CD8-positive, alpha-beta memory T cell (primary cell): ENCODE measurements at regions not wholly inside any gene's neighbourhood (a gene's known extent, or its start where the extent isn't known, plus 50 kb on each side); places are given as distances from the start of the nearest gene placed in this dataset.

ENCODE experiments used
- CTCF ChIA-PET: fragments of 350-600 bp; sonication (Branson Sonifier 250); formaldehyde crosslinking; loops from one replicate; lab custom pipeline; 2021; ENCODE audit warnings: antibody characterized with exemption; lab: Charles Lee
- POLR2A ChIA-PET: fragments of 350-600 bp; sonication (Branson Sonifier 250); formaldehyde crosslinking; loops from one replicate; lab custom pipeline; 2021; ENCODE audit warnings: antibody characterized with exemption; lab: Charles Lee
- DNase-seq, 5 donors: peaks; one replicate each; pipeline versions ENCODE4 v3.0.0 to v3.0.0-alpha.2; 2020 to 2022; ENCODE audit warnings: mixed read lengths in 1 of 5
- H3K27ac ChIP-seq: one replicate; pipeline ENCODE4 v1.7.0; 2013; ENCODE audit warnings: low read depth, mild to moderate bottlenecking, low read length, moderate library complexity
- H3K27me3 ChIP-seq: 2 replicates; pipeline ENCODE4 v1.7.0; 2013; ENCODE audit warnings: low read length, mild to moderate bottlenecking; ENCODE audit not compliant: insufficient read depth, poor library complexity, severe bottlenecking
- H3K36me3 ChIP-seq: 2 replicates; pipeline ENCODE4 v1.7.0; 2013; ENCODE audit warnings: mild to moderate bottlenecking, low read length, moderate library complexity; ENCODE audit not compliant: insufficient read depth
- H3K4me1 ChIP-seq: 2 replicates; pipeline ENCODE4 v1.7.0; 2013; ENCODE audit warnings: mild to moderate bottlenecking, low read length, moderate library complexity; ENCODE audit not compliant: insufficient read depth
- H3K4me3 ChIP-seq: 2 replicates; pipeline ENCODE4 v1.7.0; 2013; ENCODE audit warnings: mild to moderate bottlenecking, low read length
- H3K9me3 ChIP-seq: 2 replicates; pipeline ENCODE4 v1.7.0; 2013; ENCODE audit warnings: mild to moderate bottlenecking, low read length
- H3K27ac Mint-ChIP-seq, 8 donors: one replicate each; pipeline ENCODE4 v1.8.0; 2020 to 2021; ENCODE audit warnings: mixed read lengths in 8 of 8, mild to moderate bottlenecking in 6 of 8, inconsistent platforms in 3 of 8, moderate library complexity in 3 of 8
- H3K27me3 Mint-ChIP-seq, 2 donors: one replicate each; pipeline ENCODE4 v1.8.0; 2020 to 2021; ENCODE audit warnings: mixed read lengths in 2 of 2, mild to moderate bottlenecking in 1 of 2, moderate library complexity in 1 of 2
- H3K36me3 Mint-ChIP-seq, 3 donors: one replicate each; pipeline ENCODE4 v1.8.0; 2020 to 2021; ENCODE audit warnings: mixed read lengths in 3 of 3, inconsistent platforms in 1 of 3, mild to moderate bottlenecking in 1 of 3
- H3K4me1 Mint-ChIP-seq, 3 donors: one replicate each; pipeline ENCODE4 v1.8.0; 2020 to 2021; ENCODE audit warnings: mixed read lengths in 3 of 3, inconsistent platforms in 1 of 3, mild to moderate bottlenecking in 1 of 3
- H3K4me3 Mint-ChIP-seq, 7 donors: one replicate each; pipeline ENCODE4 v1.8.0; 2020 to 2021; ENCODE audit warnings: mixed read lengths in 7 of 7, mild to moderate bottlenecking in 6 of 7, moderate library complexity in 4 of 7, inconsistent platforms in 2 of 7
- H3K9me3 Mint-ChIP-seq, 5 donors: one replicate each; pipeline ENCODE4 v1.8.0; 2020 to 2022; ENCODE audit warnings: mixed read lengths in 5 of 5, mild to moderate bottlenecking in 3 of 5, moderate library complexity in 2 of 5, inconsistent platforms in 1 of 5

GRCh38 chrX:118878977-118879376 lies 55.4 kb downstream of the ZCCHC12 start:
- Histone ChIP-seq H3K4me3 (no peak overlapping the region), H3K4me1 (no peaks in the 10 kb centered on the region), H3K27ac (no peak overlapping the region), H3K9me3 (no peaks in the 10 kb centered on the region), H3K27me3 (no peaks in the 10 kb centered on the region), H3K36me3 (no peaks in the 10 kb centered on the region)
- Mint-ChIP-seq H3K36me3 (no peaks in the 10 kb centered on the region), H3K4me1 (no peaks in the 10 kb centered on the region), H3K27me3 (peaks cover 3 to 4% of the 10 kb centered on the region in 2 donors), H3K9me3 (no peaks in the 10 kb centered on the region), H3K4me3 (no peak overlapping the region), H3K27ac (no peak overlapping the region)
- ChIA-PET POLR2A (no interaction called here), CTCF (no interaction called here)
- no peak for DNase-seq

GRCh38 chrX:118879586-118879985 lies 56.0 kb downstream of the ZCCHC12 start:
- no peaks in the 10 kb centered on the region for H3K36me3 ChIP-seq
- no peak overlapping the region for H3K4me3 Mint-ChIP-seq
- H3K27ac Mint-ChIP-seq: no peak overlapping the region
- H3K27me3 Mint-ChIP-seq: peaks cover 4 to 5% of the 10 kb centered on the region in 2 donors
- no peaks in the 10 kb centered on the region for H3K36me3 Mint-ChIP-seq
- ChIA-PET CTCF (no interaction called here), POLR2A (no interaction called here)
- no peaks in the 10 kb centered on the region for H3K9me3 ChIP-seq
- no peaks in the 10 kb centered on the region for H3K4me1 ChIP-seq
- H3K27me3 ChIP-seq: no peaks in the 10 kb centered on the region
- no peak overlapping the region for H3K4me3 ChIP-seq
- H3K4me1 Mint-ChIP-seq: no peaks in the 10 kb centered on the region
- H3K9me3 Mint-ChIP-seq: no peaks in the 10 kb centered on the region
- H3K27ac ChIP-seq: no peak overlapping the region
- no peak for DNase-seq

DNA sequence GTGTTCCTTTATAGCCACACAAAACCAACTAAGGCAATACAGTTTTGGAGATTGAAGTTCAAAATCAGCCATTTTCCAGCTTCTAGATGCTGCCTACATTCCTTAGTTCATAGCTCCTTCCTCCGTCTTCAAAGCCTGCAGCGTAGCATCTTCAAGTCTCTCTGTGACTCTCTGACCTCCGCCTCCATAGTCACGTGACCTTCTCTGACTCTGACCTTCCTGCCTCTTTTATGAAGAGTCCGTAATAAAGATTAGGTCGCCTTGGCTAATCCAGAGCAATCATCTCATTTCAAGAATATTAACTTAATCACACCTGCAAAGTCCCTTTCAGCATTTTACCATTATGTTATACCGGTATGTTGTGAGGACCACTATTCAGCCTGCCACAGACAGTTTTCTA lies 60.4 kb downstream of the ZCCHC12 start:
- Histone ChIP-seq H3K4me1 (no peaks in the 10 kb centered on the region), H3K27ac (no peak overlapping the region), H3K9me3 (no peaks in the 10 kb centered on the region), H3K27me3 (no peaks in the 10 kb centered on the region), H3K4me3 (no peak overlapping the region), H3K36me3 (no peaks in the 10 kb centered on the region)
- CTCF ChIA-PET: no interaction called here
- no peak overlapping the region for H3K4me3 Mint-ChIP-seq
- H3K27ac Mint-ChIP-seq: no peak overlapping the region
- no peaks in the 10 kb centered on the region for H3K9me3 Mint-ChIP-seq
- POLR2A ChIA-PET: no interaction called here
- H3K4me1 Mint-ChIP-seq: no peaks in the 10 kb centered on the region
- no peaks in the 10 kb centered on the region for H3K36me3 Mint-ChIP-seq
- no peak for DNase-seq
- H3K27me3 Mint-ChIP-seq: peaks cover 13 to 24% of the 10 kb centered on the region in 2 donors

- Mint-ChIP-seq H3K4me1 (no peaks in the 10 kb centered on the region), H3K27ac (no peak overlapping the region), H3K27me3 (peaks cover 13 to 24% of the 10 kb centered on the region in 2 donors), H3K9me3 (no peaks in the 10 kb centered on the region), H3K4me3 (no peak overlapping the region), H3K36me3 (no peaks in the 10 kb centered on the region)
- POLR2A ChIA-PET: no interaction called here
- H3K4me1 ChIP-seq: no peaks in the 10 kb centered on the region
- H3K27me3 ChIP-seq: no peaks in the 10 kb centered on the region
- H3K4me3 ChIP-seq: no peak overlapping the region
- no peak for DNase-seq
- CTCF ChIA-PET: no interaction called here
- no peaks in the 10 kb centered on the region for H3K36me3 ChIP-seq
- H3K27ac ChIP-seq: no peak overlapping the region
- H3K9me3 ChIP-seq: no peaks in the 10 kb centered on the region
Observed at GRCh38 chrX:118884552-118885138, 61.0 kb downstream of the ZCCHC12 start.

DNA sequence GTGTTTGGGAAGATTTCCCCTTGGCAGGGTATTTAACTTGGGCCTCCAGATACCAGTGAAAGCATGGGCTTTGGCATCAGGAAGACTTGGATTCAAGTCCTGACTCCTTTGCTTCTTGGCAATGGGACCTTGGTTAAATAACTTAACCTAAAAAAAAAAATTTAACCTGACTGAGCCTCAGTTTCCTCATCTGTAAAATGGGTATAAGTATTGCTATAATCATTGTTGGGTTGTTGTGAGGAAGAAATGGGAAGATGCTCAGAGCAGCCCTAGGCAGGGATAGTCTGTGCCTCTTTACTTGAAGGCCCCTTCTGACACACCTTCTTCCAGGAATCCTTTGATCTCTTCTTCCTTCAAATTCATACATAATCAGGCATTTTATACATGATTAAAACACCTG lies 70.3 kb downstream of the ZCCHC12 start:
- no peaks in the 10 kb centered on the region for H3K9me3 ChIP-seq
- no peak overlapping the region for H3K4me3 ChIP-seq
- no peaks in the 10 kb centered on the region for H3K4me1 ChIP-seq
- no peak overlapping the region for H3K27ac Mint-ChIP-seq
- H3K9me3 Mint-ChIP-seq: peaks cover 0 to 12% (median 2%) of the 10 kb centered on the region in 5 donors
- H3K27me3 ChIP-seq: no peaks in the 10 kb centered on the region
- DNase-seq: no peak
- peaks cover 0 to 2% of the 10 kb centered on the region in 2 donors for H3K27me3 Mint-ChIP-seq
- H3K27ac ChIP-seq: no peak overlapping the region
- H3K36me3 ChIP-seq: no peaks in the 10 kb centered on the region
- H3K4me1 Mint-ChIP-seq: no peaks in the 10 kb centered on the region
- H3K36me3 Mint-ChIP-seq: no peaks in the 10 kb centered on the region
- H3K4me3 Mint-ChIP-seq: no peak overlapping the region
- POLR2A ChIA-PET: no interaction called here
- CTCF ChIA-PET: no interaction called here

DNA sequence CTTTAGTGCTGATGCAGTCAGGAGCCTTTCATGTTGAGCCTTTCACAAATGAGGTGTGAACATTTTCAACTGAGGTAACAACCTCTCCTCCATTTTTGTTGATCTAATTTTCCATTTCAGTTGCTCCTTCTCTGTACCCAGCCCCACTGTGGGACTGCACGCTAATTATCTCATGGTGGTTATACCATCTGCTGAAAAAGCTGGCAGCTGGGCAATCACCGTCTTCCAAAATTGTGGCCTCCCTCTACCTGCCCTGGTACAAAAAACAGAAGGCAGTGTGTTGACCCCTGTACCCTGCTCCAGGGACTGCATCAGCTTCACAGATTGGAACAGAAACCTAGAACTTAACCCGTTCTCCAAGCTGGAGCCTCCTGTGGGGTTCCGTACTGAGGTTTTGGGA lies 72.4 kb upstream of the LONRF3 start:
- H3K36me3 Mint-ChIP-seq: no peaks in the 10 kb centered on the region

DNA sequence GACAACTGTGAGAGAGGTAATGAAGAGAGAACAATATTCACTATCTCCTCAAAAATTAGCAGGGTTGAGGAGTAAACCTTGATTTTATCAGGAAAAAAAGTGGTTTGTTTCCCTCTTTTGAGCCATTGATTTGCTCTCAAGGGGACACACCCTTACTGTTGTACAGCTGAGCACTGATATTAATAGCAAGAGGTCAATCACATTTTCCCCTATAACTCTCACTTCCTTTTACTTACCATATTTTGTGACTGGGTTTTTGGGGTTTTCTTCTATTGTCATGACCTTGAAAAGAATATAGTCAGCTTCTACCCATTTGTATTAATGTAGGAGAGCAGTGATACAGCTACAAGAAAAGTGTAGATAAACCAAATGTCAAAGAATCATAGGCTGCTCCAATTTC lies 70.2 kb upstream of the LONRF3 start:
- H3K4me3 Mint-ChIP-seq: no peak overlapping the region
- Histone ChIP-seq H3K4me1 (no peaks in the 10 kb centered on the region), H3K36me3 (no peaks in the 10 kb centered on the region), H3K4me3 (no peak overlapping the region), H3K27me3 (no peaks in the 10 kb centered on the region), H3K9me3 (no peaks in the 10 kb centered on the region), H3K27ac (no peak overlapping the region)
- CTCF ChIA-PET: no interaction called here
- DNase-seq: no peak
- no peaks in the 10 kb centered on the region for H3K9me3 Mint-ChIP-seq
- H3K36me3 Mint-ChIP-seq: no peaks in the 10 kb centered on the region
- POLR2A ChIA-PET: no interaction called here
- H3K4me1 Mint-ChIP-seq: no peaks in the 10 kb centered on the region
- H3K27ac Mint-ChIP-seq: no peak overlapping the region
- H3K27me3 Mint-ChIP-seq: peaks cover 1 to 3% of the 10 kb centered on the region in 2 donors

More for the DNA sequence above, 72.4 kb upstream of the LONRF3 start:
- H3K9me3 ChIP-seq: no peaks in the 10 kb centered on the region
- POLR2A ChIA-PET: no interaction called here
- H3K9me3 Mint-ChIP-seq: no peaks in the 10 kb centered on the region
- H3K4me3 ChIP-seq: no peak overlapping the region
- H3K4me1 Mint-ChIP-seq: no peaks in the 10 kb centered on the region
- H3K4me3 Mint-ChIP-seq: no peak overlapping the region
- no peak overlapping the region for H3K27ac ChIP-seq
- no peak for DNase-seq
- H3K36me3 ChIP-seq: no peaks in the 10 kb centered on the region
- H3K27me3 Mint-ChIP-seq: peaks cover 1 to 3% of the 10 kb centered on the region in 2 donors
- no peak overlapping the region for H3K27ac Mint-ChIP-seq
- CTCF ChIA-PET: no interaction called here
- no peaks in the 10 kb centered on the region for H3K27me3 ChIP-seq
- no peaks in the 10 kb centered on the region for H3K4me1 ChIP-seq

DNA sequence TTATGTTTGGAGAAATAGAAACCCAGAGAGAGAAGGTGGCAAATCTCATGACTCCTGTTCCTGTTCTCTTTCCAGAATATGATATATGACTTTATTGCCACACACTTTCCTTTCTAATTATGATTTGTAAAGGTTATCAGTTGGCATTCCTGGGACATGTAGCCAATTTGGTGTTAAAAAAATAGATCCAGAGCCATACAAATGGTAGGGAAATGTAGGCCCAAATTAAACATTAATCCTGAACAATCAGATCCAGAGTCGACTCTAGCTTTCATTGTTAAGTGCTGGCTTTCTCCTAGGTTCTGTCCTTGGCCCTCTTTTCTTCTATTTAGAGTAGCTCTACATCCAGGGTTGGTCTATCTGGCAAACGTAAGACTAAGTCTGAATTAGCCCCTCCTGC lies 69.8 kb upstream of the LONRF3 start:
- POLR2A ChIA-PET: no interaction called here

More for the DNA sequence above, 69.8 kb upstream of the LONRF3 start:
- Mint-ChIP-seq H3K27ac (peak overlapping the region in 1 of 8 donors; percentile 29), H3K36me3 (no peaks in the 10 kb centered on the region), H3K9me3 (no peaks in the 10 kb centered on the region), H3K4me1 (no peaks in the 10 kb centered on the region), H3K4me3 (no peak overlapping the region), H3K27me3 (peaks cover 1 to 3% of the 10 kb centered on the region in 2 donors)
- CTCF ChIA-PET: no interaction called here
- Histone ChIP-seq H3K4me1 (no peaks in the 10 kb centered on the region), H3K36me3 (no peaks in the 10 kb centered on the region), H3K4me3 (no peak overlapping the region), H3K9me3 (no peaks in the 10 kb centered on the region), H3K27me3 (no peaks in the 10 kb centered on the region), H3K27ac (no peak overlapping the region)
- no peak for DNase-seq
